Adrenal gland (tissue), 9 donors: ENCODE measurements at regions not wholly inside any gene's neighbourhood (a gene's known extent, or its start where the extent isn't known, plus 50 kb on each side); places are given as distances from the start of the nearest gene placed in this dataset.

Source experiments
- DNase-seq, 7 donors: peaks; one replicate each; pipeline ENCODE4 v3.0.0-alpha.2; 2019 to 2020
- H3K27ac ChIP-seq, 5 donors: fragments of 200-600 bp; sonication (generic) in 4 of 5; 1 replicate in 3 of 5; 2 replicates in 2 of 5; pipeline versions ENCODE4 v1.5.1 to v1.8.0; 2016 to 2020; ENCODE audit warnings: mild to moderate bottlenecking in 1 of 5
- H3K27me3 ChIP-seq: fragments of 200-600 bp; 2 replicates; pipeline ENCODE4 v1.8.0; 2021
- H3K36me3 ChIP-seq, 2 donors: fragments of 200-600 bp; replicated peaks in 1 of 2; 1 replicate in 1 of 2; 2 replicates in 1 of 2; pipeline versions ENCODE4 v1.5.1 to v1.8.0; 2018 to 2022
- H3K4me1 ChIP-seq, 2 donors: fragments of 200-600 bp; replicated peaks in 1 of 2; 1 replicate in 1 of 2; 2 replicates in 1 of 2; pipeline versions ENCODE4 v1.5.1 to v1.8.0; 2018 to 2021
- H3K4me3 ChIP-seq, 4 donors: fragments of 200-600 bp; sonication (generic) in 3 of 4; one replicate each; pipeline ENCODE4 v1.5.1; 2016 to 2018
- H3K9me3 ChIP-seq, 3 donors: fragments of 200-600 bp; sonication (generic) in 1 of 3; replicated peaks in 1 of 3; 1 replicate in 2 of 3; 2 replicates in 1 of 3; pipeline versions ENCODE4 v1.5.1 to v1.8.0; 2016 to 2021
- CTCF ChIP-seq, 6 experiments: fragments of 450-650 bp in 4 of 6; fragments of 200-600 bp in 2 of 6; sonication (generic) in 1 of 6; IDR thresholded peaks; 1 replicate in 5 of 6; 2 replicates in 1 of 6; pipeline versions ENCODE4 v1.5.1 to v1.8.0; 2016 to 2021; ENCODE audit warnings: antibody characterized with exemption in 6 of 6, mild to moderate bottlenecking in 2 of 6, moderate library complexity in 1 of 6
- POLR2A ChIP-seq, 2 donors: fragments of 450-650 bp; IDR thresholded peaks; one replicate each; pipeline ENCODE4 v1.6.1; 2017; ENCODE audit warnings: antibody characterized with exemption in 2 of 2, mild to moderate bottlenecking in 2 of 2, moderate library complexity in 1 of 2
- WGBS, 4 donors: extraction: QIAGEN DNeasy Blood & Tissue Kit in 2 of 4; methylation state at CpG; one replicate each; pipeline versions ENCODE4 v1.1.5 to v1.1.7; 2013 to 2017; 5-methylcytosine and 5-hydroxymethylcytosine counted together
- intact Hi-C, 2 donors: fragments of 100-400 bp; cut with DNase I; formaldehyde crosslinking; loops; one replicate each; pipeline versions ENCODE4 v1.14.1 to v1.15.0; 2022 to 2023
- donor health status: healthy with polysubstance abuse.
- donor health status: Bipolar disorder and iron deficiency.
- donor health status: DM: yes; HTN: yes; CAD: no.
- donor health status: DM: no; HTN: no; CAD: no.
- donor health status: DM: no; HTN: no; CAD: no.

DNA sequence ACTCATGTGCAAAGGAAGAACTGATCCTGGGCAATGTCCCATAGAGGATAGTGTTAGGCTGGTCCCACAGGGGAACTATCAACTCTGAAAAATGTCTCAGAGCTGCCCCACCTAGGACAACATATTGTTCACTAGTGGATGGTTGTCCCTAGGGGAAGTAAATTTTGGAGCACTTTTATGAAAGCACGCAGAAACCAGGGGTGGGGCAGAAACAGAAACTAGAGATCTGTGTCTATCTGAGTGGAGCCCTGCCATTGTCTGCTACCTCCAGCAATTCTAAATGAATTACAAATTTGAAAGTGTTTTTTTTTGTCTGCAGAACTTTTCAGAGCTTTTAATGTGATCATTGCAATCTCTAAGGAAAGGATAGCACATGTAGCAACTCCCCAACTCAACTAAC lies 357.1 kb upstream of the PROK2 start:
- DNase-seq = no peak
- Histone ChIP-seq H3K36me3 (no peaks in the 10 kb centered on the region), H3K27ac (no peak overlapping the region), H3K9me3 (no peaks in the 10 kb centered on the region), H3K4me1 (peaks cover 0 to 8% of the 10 kb centered on the region in 2 donors), H3K4me3 (no peak overlapping the region), H3K27me3 (peaks cover 3% of the 10 kb centered on the region)
- no peak for TF ChIP-seq POLR2A (IDR thresholded peaks at IDR 0.05)
- no peak for TF ChIP-seq CTCF (IDR thresholded peaks at IDR 0.05)
- 69 to 87% (median 84%) methylated on average over 1 of the region's 1 CpG for WGBS, 4 donors
- intact Hi-C loops = no loop called here

GRCh38 chr3:72141264-72141663 lies 356.3 kb upstream of the PROK2 start:
- no peak for TF ChIP-seq CTCF (IDR thresholded peaks at IDR 0.05)
- TF ChIP-seq POLR2A (IDR thresholded peaks at IDR 0.05) = no peak
- no peak overlapping the region for H3K27ac ChIP-seq
- intact Hi-C loops = no loop called here
- H3K9me3 ChIP-seq = no peaks in the 10 kb centered on the region
- DNase-seq = no peak
- H3K4me3 ChIP-seq = no peak overlapping the region
- WGBS, 4 donors = 92 to 98% (median 95%) methylated on average over 1 of the region's 1 CpG
- H3K27me3 ChIP-seq = no peaks in the 10 kb centered on the region
- no peaks in the 10 kb centered on the region for H3K36me3 ChIP-seq
- peaks cover 0 to 8% of the 10 kb centered on the region in 2 donors for H3K4me1 ChIP-seq

DNA sequence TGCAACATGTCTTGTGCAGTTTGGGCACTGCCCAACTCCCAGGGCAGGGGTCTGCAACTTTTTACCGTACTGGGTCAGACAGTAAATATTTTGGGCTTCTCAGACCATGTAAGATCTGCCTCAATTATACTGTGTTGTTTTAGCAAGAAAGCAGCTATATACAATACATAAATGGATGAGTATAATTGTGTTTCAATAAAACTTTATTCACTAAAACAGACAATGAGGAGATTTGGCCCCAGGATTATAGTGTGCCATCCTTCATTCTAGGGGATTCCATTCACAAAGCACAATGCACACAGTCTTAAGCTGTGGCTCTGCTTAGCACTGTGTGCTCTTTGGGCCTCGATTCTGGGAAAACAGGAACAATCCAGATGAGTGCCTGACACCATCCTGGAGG lies 354.4 kb upstream of the PROK2 start:
- Histone ChIP-seq H3K9me3 (no peaks in the 10 kb centered on the region), H3K4me3 (no peak overlapping the region), H3K27me3 (no peaks in the 10 kb centered on the region), H3K4me1 (peaks cover 0 to 1% of the 10 kb centered on the region in 2 donors), H3K36me3 (no peaks in the 10 kb centered on the region), H3K27ac (no peak overlapping the region)
- intact Hi-C loops = no loop called here
- TF ChIP-seq POLR2A (IDR thresholded peaks at IDR 0.05) = no peak
- no peak for TF ChIP-seq CTCF (IDR thresholded peaks at IDR 0.05)
- DNase-seq = no peak
- 85 to 97% (median 91%) methylated on average over 2 of the region's 2 CpGs for WGBS, 4 donors

- intact Hi-C loops = no loop called here
- TF ChIP-seq CTCF (IDR thresholded peaks at IDR 0.05) (no peak), POLR2A (IDR thresholded peaks at IDR 0.05) (no peak)
- no peaks in the 10 kb centered on the region for H3K27me3 ChIP-seq
- DNase-seq = no peak
- H3K4me3 ChIP-seq = no peak overlapping the region
- 68 to 82% (median 77%) methylated on average over 7 to 9 of the region's 9 CpGs for WGBS, 4 donors
- H3K27ac ChIP-seq = no peak overlapping the region
- H3K36me3 ChIP-seq = no peaks in the 10 kb centered on the region
- H3K9me3 ChIP-seq = no peaks in the 10 kb centered on the region
- H3K4me1 ChIP-seq = no peaks in the 10 kb centered on the region
These were observed 353.2 kb upstream of the PROK2 start for GRCh38 chr3:72137865-72138861.
